ENCODE measurements at regions not wholly inside any gene's neighbourhood (a gene's known extent, or its start where the extent isn't known, plus 50 kb on each side); places are given as distances from the start of the nearest gene placed in this dataset.

GRCh38 chr3:127114337-127115070 lies 78.4 kb upstream of the PRR23E start:
- TF ChIP-seq CTCF (conservative IDR thresholded peaks at IDR 0.05), result no peak
- no peak overlapping the region; the same call in 1 of the 2 replicates for H3K27ac ChIP-seq

- no peak overlapping the region for H3K27ac ChIP-seq
- no peak for TF ChIP-seq CTCF (conservative IDR thresholded peaks at IDR 0.05)
Measured at GRCh38 chr3:127115691-127116351, 77.1 kb upstream of the PRR23E start.

DNA sequence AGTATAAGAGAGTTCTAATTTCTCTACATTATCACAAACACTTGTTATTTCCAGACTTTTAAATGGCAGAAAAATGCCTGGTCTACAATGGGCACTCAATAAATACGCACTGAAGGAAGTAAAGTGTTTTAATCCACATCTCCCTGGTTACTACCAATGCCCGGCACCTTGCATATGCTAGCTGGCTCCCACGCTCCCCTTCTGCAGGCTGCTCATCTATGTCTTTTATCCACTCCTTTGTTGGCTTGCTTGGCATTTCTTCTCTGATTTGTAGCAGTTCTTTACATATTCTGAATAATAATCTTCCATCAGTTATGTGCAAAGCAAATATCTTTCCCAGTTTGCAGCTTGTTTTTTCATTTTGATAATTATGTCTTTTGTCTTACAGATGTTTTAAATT lies 74.6 kb upstream of the PRR23E start:
- no peak overlapping the region for H3K27ac ChIP-seq
- TF ChIP-seq CTCF (conservative IDR thresholded peaks at IDR 0.05), result no peak

GRCh38 chr3:127119693-127120464 lies 73.1 kb upstream of the PRR23E start:
- TF ChIP-seq CTCF (conservative IDR thresholded peaks at IDR 0.05), result no peak
- H3K27ac ChIP-seq, result no peak overlapping the region

- H3K27ac ChIP-seq, result no peak overlapping the region
- no peak for TF ChIP-seq CTCF (conservative IDR thresholded peaks at IDR 0.05)
Measured at GRCh38 chr3:127120851-127121647, 71.9 kb upstream of the PRR23E start.

- TF ChIP-seq CTCF (conservative IDR thresholded peaks at IDR 0.05), result no peak
- H3K27ac ChIP-seq, result no peak overlapping the region
Measured at GRCh38 chr3:127121885-127122284, 71.0 kb upstream of the PRR23E start.
